Breast epithelium (tissue), 4 donors: ENCODE measurements at regions not wholly inside any gene's neighbourhood (a gene's known extent, or its start where the extent isn't known, plus 50 kb on each side); places are given as distances from the start of the nearest gene placed in this dataset.

ENCODE experiments used
- DNase-seq, 2 donors: peaks; one replicate each; pipeline ENCODE4 v3.0.0-alpha.2; 2019; ENCODE audit warnings: low spot score in 2 of 2
- H3K27ac ChIP-seq, 2 donors: fragments of 200-600 bp; sonication (generic) in 1 of 2; one replicate each; pipeline ENCODE4 v1.5.1; 2016 to 2019; ENCODE audit warnings: mild to moderate bottlenecking in 1 of 2
- H3K27me3 ChIP-seq, 2 donors: fragments of 200-600 bp; sonication (generic) in 1 of 2; one replicate each; pipeline versions ENCODE4 v1.5.1 to v1.6.0; 2017 to 2019; ENCODE audit warnings: control low read depth in 1 of 2, mild to moderate bottlenecking in 1 of 2
- H3K36me3 ChIP-seq: fragments of 200-600 bp; one replicate; pipeline ENCODE4 v1.5.1; 2019
- H3K4me1 ChIP-seq, 2 donors: fragments of 200-600 bp; sonication (generic); one replicate each; pipeline ENCODE4 v1.5.1; 2016 to 2019; ENCODE audit warnings: control low read depth in 1 of 2
- H3K4me3 ChIP-seq, 3 donors: fragments of 200-600 bp; sonication (generic); 1 replicate in 2 of 3; 2 replicates in 1 of 3; pipeline ENCODE4 v1.5.1; 2016 to 2019; ENCODE audit warnings: mild to moderate bottlenecking in 3 of 3, moderate library complexity in 2 of 3
- H3K9me3 ChIP-seq, 2 donors: fragments of 200-600 bp; sonication (generic) in 1 of 2; one replicate each; pipeline ENCODE4 v1.5.1; 2016 to 2019; ENCODE audit warnings: control low read depth in 1 of 2
- CTCF ChIP-seq, 3 donors: fragments of 450-650 bp; IDR thresholded peaks; one replicate each; pipeline ENCODE4 v1.5.1; 2016 to 2017; ENCODE audit warnings: antibody characterized with exemption in 3 of 3, mild to moderate bottlenecking in 3 of 3, moderate library complexity in 3 of 3
- POLR2A ChIP-seq: fragments of 450-650 bp; IDR thresholded peaks from one replicate; pipeline ENCODE4 v1.6.1; 2016; ENCODE audit warnings: antibody characterized with exemption, mild to moderate bottlenecking, moderate library complexity
- POLR2AphosphoS5 ChIP-seq, 3 donors: sonication (generic); formaldehyde crosslinking; IDR thresholded peaks; one replicate each; pipeline ENCODE4 v1.6.1; 2017; ENCODE audit warnings: antibody characterized with exemption in 3 of 3
- intact Hi-C: fragments of 100-400 bp; cut with DNase I; formaldehyde crosslinking; loops from one replicate; pipeline ENCODE4 v1.15.1; 2023; ENCODE audit warnings: low total_unique reads

- no peak for DNase-seq
- Histone ChIP-seq H3K27me3 (no peaks in the 10 kb centered on the region), H3K27ac (no peak overlapping the region), H3K4me3 (no peak overlapping the region), H3K9me3 (no peaks in the 10 kb centered on the region), H3K4me1 (no peaks in the 10 kb centered on the region), H3K36me3 (no peaks in the 10 kb centered on the region)
- TF ChIP-seq POLR2AphosphoS5 (IDR thresholded peaks at IDR 0.05), result no peak
- TF ChIP-seq CTCF (IDR thresholded peaks at IDR 0.05), result no peak
- no peak for TF ChIP-seq POLR2A
- intact Hi-C loops, result no loop called here
Measured at GRCh38 chr5:118447350-118447749, 541.0 kb downstream of the DTWD2 start.

- intact Hi-C loops, result no loop called here
- TF ChIP-seq POLR2AphosphoS5 (IDR thresholded peaks at IDR 0.05) (no peak), CTCF (IDR thresholded peaks at IDR 0.05) (no peak), POLR2A (no peak)
- Histone ChIP-seq H3K4me1 (no peaks in the 10 kb centered on the region), H3K27ac (no peak overlapping the region), H3K9me3 (no peaks in the 10 kb centered on the region), H3K4me3 (no peak overlapping the region), H3K27me3 (no peaks in the 10 kb centered on the region), H3K36me3 (no peaks in the 10 kb centered on the region)
- no peak for DNase-seq
Measured at GRCh38 chr5:118441956-118442355, 546.4 kb downstream of the DTWD2 start.

- Histone ChIP-seq H3K27ac (no peak overlapping the region), H3K9me3 (no peaks in the 10 kb centered on the region), H3K4me1 (no peaks in the 10 kb centered on the region), H3K27me3 (no peaks in the 10 kb centered on the region), H3K4me3 (no peak overlapping the region), H3K36me3 (no peaks in the 10 kb centered on the region)
- DNase-seq, result no peak
- intact Hi-C loops, result no loop called here
- TF ChIP-seq POLR2AphosphoS5 (IDR thresholded peaks at IDR 0.05) (no peak), POLR2A (no peak), CTCF (IDR thresholded peaks at IDR 0.05) (no peak)
Measured at GRCh38 chr5:118441034-118441433, 547.3 kb downstream of the DTWD2 start.

- Histone ChIP-seq H3K9me3 (no peaks in the 10 kb centered on the region), H3K4me3 (no peak overlapping the region), H3K4me1 (no peaks in the 10 kb centered on the region), H3K36me3 (no peaks in the 10 kb centered on the region), H3K27me3 (no peaks in the 10 kb centered on the region), H3K27ac (no peak overlapping the region)
- DNase-seq, result no peak
- TF ChIP-seq CTCF (IDR thresholded peaks at IDR 0.05), result no peak
- TF ChIP-seq POLR2AphosphoS5 (IDR thresholded peaks at IDR 0.05), result no peak
- TF ChIP-seq POLR2A, result no peak
- intact Hi-C loops, result no loop called here
Measured at GRCh38 chr5:118440496-118440895, 547.9 kb downstream of the DTWD2 start.

- H3K9me3 ChIP-seq, result no peaks in the 10 kb centered on the region
- intact Hi-C loops, result no loop called here
- no peaks in the 10 kb centered on the region for H3K36me3 ChIP-seq
- no peaks in the 10 kb centered on the region for H3K4me1 ChIP-seq
- no peak overlapping the region for H3K27ac ChIP-seq
- DNase-seq, result no peak
- H3K4me3 ChIP-seq, result no peak overlapping the region
- H3K27me3 ChIP-seq, result no peaks in the 10 kb centered on the region
- TF ChIP-seq CTCF (IDR thresholded peaks at IDR 0.05), result no peak
Measured at GRCh38 chr5:118439831-118440230, 548.5 kb downstream of the DTWD2 start.
